Loucy (cell line): ENCODE measurements at regions not wholly inside any gene's neighbourhood (a gene's known extent, or its start where the extent isn't known, plus 50 kb on each side); places are given as distances from the start of the nearest gene placed in this dataset.

Experiments used
- H2AFZ ChIP-seq: fragments of 200-600 bp; sonication (generic); 2 replicates; pipeline ENCODE4 v1.6.0; 2016; ENCODE audit warnings: antibody characterized with exemption, mild to moderate bottlenecking, low read length, moderate library complexity
- H3F3A ChIP-seq: fragments of 200-600 bp; 2 replicates; pipeline ENCODE4 v1.6.0; 2016; ENCODE audit warnings: antibody characterized with exemption, low read depth, mild to moderate bottlenecking
- H3K27me3 ChIP-seq: fragments of 200-600 bp; sonication (generic); 2 replicates; pipeline ENCODE4 v1.6.1; 2014; ENCODE audit warnings: low read length, mild to moderate bottlenecking; ENCODE audit not compliant: insufficient read depth, poor library complexity, severe bottlenecking
- H3K36me3 ChIP-seq: fragments of 200-600 bp; sonication (generic); 2 replicates; pipeline ENCODE4 v1.6.1; 2016; ENCODE audit warnings: low read length; ENCODE audit not compliant: insufficient read depth
- H3K4me1 ChIP-seq: fragments of 200-600 bp; sonication (generic); 2 replicates; pipeline ENCODE4 v1.5.1; 2014; ENCODE audit warnings: low read length, mild to moderate bottlenecking; ENCODE audit not compliant: insufficient read depth, poor library complexity, severe bottlenecking
- H3K4me2 ChIP-seq: fragments of 200-600 bp; sonication (generic); 2 replicates; pipeline ENCODE4 v1.6.0; 2014; ENCODE audit warnings: antibody characterized with exemption, low read length, low read depth, mild to moderate bottlenecking; ENCODE audit not compliant: poor library complexity, severe bottlenecking
- H3K4me3 ChIP-seq: fragments of 200-600 bp; sonication (generic); 2 replicates; pipeline ENCODE4 v1.5.1; 2014; ENCODE audit warnings: low read length, mild to moderate bottlenecking, mixed read lengths; ENCODE audit not compliant: poor library complexity, severe bottlenecking
- H3K79me2 ChIP-seq: fragments of 200-600 bp; sonication (generic); 2 replicates; pipeline ENCODE4 v1.6.1; 2014; ENCODE audit warnings: low read length; ENCODE audit not compliant: insufficient read depth
- H3K9ac ChIP-seq: fragments of 200-600 bp; sonication (generic); 2 replicates; pipeline ENCODE4 v1.6.0; 2014; ENCODE audit warnings: mild to moderate bottlenecking, low read depth, low read length, moderate library complexity; ENCODE audit not compliant: poor library complexity, severe bottlenecking
- H3K9me2 ChIP-seq: fragments of 200-600 bp; sonication (generic); replicated peaks from 2 replicates; pipeline ENCODE4 v1.6.1; 2016; ENCODE audit warnings: low read depth, low read length, mixed read lengths
- H3K9me3 ChIP-seq: fragments of 200-600 bp; sonication (generic); 2 replicates; pipeline ENCODE4 v1.6.1; 2014; ENCODE audit warnings: mild to moderate bottlenecking, antibody characterized with exemption, low read length, low read depth; ENCODE audit not compliant: insufficient read depth
- H4K20me1 ChIP-seq: fragments of 200-600 bp; sonication (generic); 2 replicates; pipeline ENCODE4 v1.6.0; 2014; ENCODE audit warnings: antibody characterized with exemption, low read length, mild to moderate bottlenecking; ENCODE audit not compliant: insufficient read depth, poor library complexity, severe bottlenecking
- CTCF ChIP-seq: fragments of 200-600 bp; sonication (generic); conservative IDR thresholded peaks from 2 replicates; pipeline ENCODE4 v1.5.1; 2014; ENCODE audit warnings: mild to moderate bottlenecking, antibody characterized with exemption, low read length
- EZH2phosphoT487 ChIP-seq: fragments of 200-600 bp; IDR thresholded peaks from 2 replicates; pipeline ENCODE4 v1.6.1; 2018; ENCODE audit warnings: antibody characterized with exemption, mild to moderate bottlenecking, moderate library complexity, borderline replicate concordance

- H3K27me3 ChIP-seq, result no peaks in the 10 kb centered on the region
- H4K20me1 ChIP-seq, result no peaks in the 10 kb centered on the region
- no peaks in the 10 kb centered on the region for H3K36me3 ChIP-seq
- no peak overlapping the region for H2AFZ ChIP-seq
- no peak overlapping the region for H3K4me3 ChIP-seq
- H3K79me2 ChIP-seq, result no peaks in the 10 kb centered on the region
- H3K4me2 ChIP-seq, result no peak overlapping the region
- H3K9me2 ChIP-seq, result no peaks in the 10 kb centered on the region
- H3K9me3 ChIP-seq, result peaks cover 8% of the 10 kb centered on the region; the same call in 1 of the 2 replicates
- TF ChIP-seq EZH2phosphoT487 (no peak), CTCF (no peak)
- H3K4me1 ChIP-seq, result no peaks in the 10 kb centered on the region
- H3K9ac ChIP-seq, result no peak overlapping the region
- no peaks in the 10 kb centered on the region for H3F3A ChIP-seq
Observed at GRCh38 chr7:156121434-156121833, 309.2 kb upstream of the SHH start.

- no peak overlapping the region for H3K4me2 ChIP-seq
- H3K9ac ChIP-seq, result no peak overlapping the region
- H3K9me2 ChIP-seq, result no peaks in the 10 kb centered on the region
- TF ChIP-seq EZH2phosphoT487 (no peak), CTCF (no peak)
- no peaks in the 10 kb centered on the region for H3K79me2 ChIP-seq
- H3F3A ChIP-seq, result no peaks in the 10 kb centered on the region
- no peak overlapping the region for H2AFZ ChIP-seq
- H3K27me3 ChIP-seq, result no peaks in the 10 kb centered on the region
- H3K36me3 ChIP-seq, result no peaks in the 10 kb centered on the region
- H3K9me3 ChIP-seq, result peaks cover 4% of the 10 kb centered on the region; the same call in 1 of the 2 replicates
- H3K4me1 ChIP-seq, result no peaks in the 10 kb centered on the region
- H4K20me1 ChIP-seq, result no peaks in the 10 kb centered on the region
- no peak overlapping the region for H3K4me3 ChIP-seq
Observed at GRCh38 chr7:156120552-156120951, 308.3 kb upstream of the SHH start.

- TF ChIP-seq EZH2phosphoT487 (no peak), CTCF (no peak)
- Histone ChIP-seq H3K27me3 (no peaks in the 10 kb centered on the region), H3K4me3 (no peak overlapping the region), H3K36me3 (no peaks in the 10 kb centered on the region), H4K20me1 (no peaks in the 10 kb centered on the region), H3K9me3 (no peaks in the 10 kb centered on the region; the same call in 1 of the 2 replicates), H3K9me2 (no peaks in the 10 kb centered on the region), H3K4me1 (no peaks in the 10 kb centered on the region), H3K9ac (no peak overlapping the region), H2AFZ (no peak overlapping the region), H3K4me2 (no peak overlapping the region), H3F3A (no peaks in the 10 kb centered on the region), H3K79me2 (no peaks in the 10 kb centered on the region)
Observed at GRCh38 chr7:156119771-156120170, 307.5 kb upstream of the SHH start.
